ENCODE measurements at regions not wholly inside any gene's neighbourhood (a gene's known extent, or its start where the extent isn't known, plus 50 kb on each side); places are given as distances from the start of the nearest gene placed in this dataset.

DNA sequence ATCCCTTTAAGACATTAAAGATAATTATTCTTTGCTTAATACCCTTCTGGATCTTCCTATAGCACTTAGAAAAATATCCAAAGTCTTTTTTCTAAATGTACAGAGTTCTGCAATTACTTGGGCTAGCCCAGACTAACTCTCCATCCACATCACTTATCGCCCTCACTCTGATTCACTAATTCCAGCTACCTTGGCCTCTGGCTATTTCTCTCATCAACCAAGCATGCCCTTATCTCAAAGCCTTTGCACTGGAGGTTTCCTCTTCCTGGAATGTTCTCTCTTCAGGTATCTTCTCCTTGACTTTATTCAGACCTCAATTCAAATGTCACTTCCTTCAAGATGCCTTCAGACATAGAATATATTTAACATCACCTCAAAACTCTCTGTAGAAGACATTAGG, 345.1 kb upstream of the SMIM31 start:
- Histone ChIP-seq H3K9ac (ENCODE audit: low read length) (no peak overlapping the region), H3K27ac (ENCODE audit: low read length) (no peak overlapping the region), H3K79me2 (replicated peaks; ENCODE audit: insufficient read depth, low read length) (no peaks in the 10 kb centered on the region), H3K36me3 (ENCODE audit: insufficient read depth, low read length) (no peaks in the 10 kb centered on the region), H2AFZ (ENCODE audit: low read depth, low read length) (no peak overlapping the region), H3F3A (ENCODE audit: insufficient read depth, low read length, poor library complexity, severe bottlenecking) (no peaks in the 10 kb centered on the region), H3K9me2 (ENCODE audit: insufficient read depth, low read length) (no peaks in the 10 kb centered on the region), H3K4me2 (ENCODE audit: low read length) (no peak overlapping the region), H4K20me1 (ENCODE audit: insufficient read depth) (no peaks in the 10 kb centered on the region), H3K9me3 (ENCODE audit: low read length) (no peaks in the 10 kb centered on the region), H3K4me3 (ENCODE audit: low read length) (no peak overlapping the region), H3K27me3 (ENCODE audit: insufficient read depth, low read depth, low read length) (no peaks in the 10 kb centered on the region)
- TF ChIP-seq CTCF (IDR thresholded peaks at IDR 0.05; ENCODE audit: poor library complexity, severe bottlenecking) (no peak), EP300 (conservative IDR thresholded peaks at IDR 0.05; ENCODE audit: poor library complexity, severe bottlenecking) (no peak), POLR2AphosphoS5 (IDR thresholded peaks at IDR 0.05) (no peak), SMC3 (conservative IDR thresholded peaks at IDR 0.05; ENCODE audit: poor library complexity) (no peak), MXI1 (conservative IDR thresholded peaks at IDR 0.05; ENCODE audit: poor library complexity, severe bottlenecking) (no peak), RAD21 (conservative IDR thresholded peaks at IDR 0.05) (no peak), TAF1 (IDR thresholded peaks at IDR 0.05; ENCODE audit: low read depth) (no peak), EZH2 (IDR thresholded peaks at IDR 0.05; ENCODE audit: borderline replicate concordance, insufficient read depth, low read length, poor library complexity, severe bottlenecking) (no peak)
- TF ChIP-seq, protein P1, sequence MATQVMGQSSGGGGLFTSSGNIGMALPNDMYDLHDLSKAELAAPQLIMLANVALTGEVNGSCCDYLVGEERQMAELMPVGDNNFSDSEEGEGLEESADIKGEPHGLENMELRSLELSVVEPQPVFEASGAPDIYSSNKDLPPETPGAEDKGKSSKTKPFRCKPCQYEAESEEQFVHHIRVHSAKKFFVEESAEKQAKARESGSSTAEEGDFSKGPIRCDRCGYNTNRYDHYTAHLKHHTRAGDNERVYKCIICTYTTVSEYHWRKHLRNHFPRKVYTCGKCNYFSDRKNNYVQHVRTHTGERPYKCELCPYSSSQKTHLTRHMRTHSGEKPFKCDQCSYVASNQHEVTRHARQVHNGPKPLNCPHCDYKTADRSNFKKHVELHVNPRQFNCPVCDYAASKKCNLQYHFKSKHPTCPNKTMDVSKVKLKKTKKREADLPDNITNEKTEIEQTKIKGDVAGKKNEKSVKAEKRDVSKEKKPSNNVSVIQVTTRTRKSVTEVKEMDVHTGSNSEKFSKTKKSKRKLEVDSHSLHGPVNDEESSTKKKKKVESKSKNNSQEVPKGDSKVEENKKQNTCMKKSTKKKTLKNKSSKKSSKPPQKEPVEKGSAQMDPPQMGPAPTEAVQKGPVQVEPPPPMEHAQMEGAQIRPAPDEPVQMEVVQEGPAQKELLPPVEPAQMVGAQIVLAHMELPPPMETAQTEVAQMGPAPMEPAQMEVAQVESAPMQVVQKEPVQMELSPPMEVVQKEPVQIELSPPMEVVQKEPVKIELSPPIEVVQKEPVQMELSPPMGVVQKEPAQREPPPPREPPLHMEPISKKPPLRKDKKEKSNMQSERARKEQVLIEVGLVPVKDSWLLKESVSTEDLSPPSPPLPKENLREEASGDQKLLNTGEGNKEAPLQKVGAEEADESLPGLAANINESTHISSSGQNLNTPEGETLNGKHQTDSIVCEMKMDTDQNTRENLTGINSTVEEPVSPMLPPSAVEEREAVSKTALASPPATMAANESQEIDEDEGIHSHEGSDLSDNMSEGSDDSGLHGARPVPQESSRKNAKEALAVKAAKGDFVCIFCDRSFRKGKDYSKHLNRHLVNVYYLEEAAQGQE (IDR thresholded peaks at IDR 0.05; ENCODE audit: borderline replicate concordance) = no peak

DNA sequence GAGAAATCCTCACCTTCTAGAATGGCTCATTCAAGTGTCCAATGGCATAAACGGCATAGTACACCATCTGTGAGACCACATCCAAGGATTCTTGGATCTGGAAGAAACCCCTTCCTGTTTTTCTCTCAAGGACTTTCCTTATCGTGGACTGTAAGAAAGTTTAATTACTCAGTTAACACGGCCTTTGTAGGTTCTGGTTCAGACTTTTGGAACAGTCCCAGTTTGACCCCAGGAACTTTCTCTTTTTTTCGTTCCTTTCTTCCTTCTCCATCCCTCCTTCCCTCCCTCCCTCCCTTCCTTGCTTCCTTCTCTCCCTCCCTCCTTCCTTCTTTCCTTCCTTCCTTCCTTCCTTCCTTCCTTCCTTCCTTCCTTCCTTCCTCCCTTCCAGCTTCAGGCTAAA, 343.5 kb upstream of the SMIM31 start:
- H3K4me2 ChIP-seq (ENCODE audit: low read length) = no peak overlapping the region
- no peaks in the 10 kb centered on the region for H3K79me2 ChIP-seq (replicated peaks; ENCODE audit: insufficient read depth, low read length)
- no peak for TF ChIP-seq POLR2AphosphoS5 (IDR thresholded peaks at IDR 0.05)
- no peak for TF ChIP-seq SMC3 (conservative IDR thresholded peaks at IDR 0.05; ENCODE audit: poor library complexity)
- TF ChIP-seq MXI1 (conservative IDR thresholded peaks at IDR 0.05; ENCODE audit: poor library complexity, severe bottlenecking) = no peak
- TF ChIP-seq EZH2 (IDR thresholded peaks at IDR 0.05; ENCODE audit: borderline replicate concordance, insufficient read depth, low read length, poor library complexity, severe bottlenecking) = no peak
- TF ChIP-seq, protein P1 (IDR thresholded peaks at IDR 0.05; ENCODE audit: borderline replicate concordance) = no peak
- no peak for TF ChIP-seq RAD21 (conservative IDR thresholded peaks at IDR 0.05)
- no peak for TF ChIP-seq CTCF (IDR thresholded peaks at IDR 0.05; ENCODE audit: poor library complexity, severe bottlenecking)
- TF ChIP-seq TAF1 (IDR thresholded peaks at IDR 0.05; ENCODE audit: low read depth) = no peak
- no peak for TF ChIP-seq EP300 (conservative IDR thresholded peaks at IDR 0.05; ENCODE audit: poor library complexity, severe bottlenecking)
- H3K27me3 ChIP-seq (ENCODE audit: insufficient read depth, low read depth, low read length) = no peaks in the 10 kb centered on the region
- peaks cover 5% of the 10 kb centered on the region for H3F3A ChIP-seq (ENCODE audit: insufficient read depth, low read length, poor library complexity, severe bottlenecking)
- H3K27ac ChIP-seq (ENCODE audit: low read length) = no peak overlapping the region
- H3K9me3 ChIP-seq (ENCODE audit: low read length) = no peaks in the 10 kb centered on the region
- no peaks in the 10 kb centered on the region for H4K20me1 ChIP-seq (ENCODE audit: insufficient read depth)
- H3K9ac ChIP-seq (ENCODE audit: low read length) = no peak overlapping the region
- no peaks in the 10 kb centered on the region for H3K36me3 ChIP-seq (ENCODE audit: insufficient read depth, low read length)
- H2AFZ ChIP-seq (ENCODE audit: low read depth, low read length) = no peak overlapping the region
- H3K9me2 ChIP-seq (ENCODE audit: insufficient read depth, low read length) = no peaks in the 10 kb centered on the region
- no peak overlapping the region for H3K4me3 ChIP-seq (ENCODE audit: low read length)
